ENCODE measurements at regions not wholly inside any gene's neighbourhood (a gene's known extent, or its start where the extent isn't known, plus 50 kb on each side); places are given as distances from the start of the nearest gene placed in this dataset.

DNA sequence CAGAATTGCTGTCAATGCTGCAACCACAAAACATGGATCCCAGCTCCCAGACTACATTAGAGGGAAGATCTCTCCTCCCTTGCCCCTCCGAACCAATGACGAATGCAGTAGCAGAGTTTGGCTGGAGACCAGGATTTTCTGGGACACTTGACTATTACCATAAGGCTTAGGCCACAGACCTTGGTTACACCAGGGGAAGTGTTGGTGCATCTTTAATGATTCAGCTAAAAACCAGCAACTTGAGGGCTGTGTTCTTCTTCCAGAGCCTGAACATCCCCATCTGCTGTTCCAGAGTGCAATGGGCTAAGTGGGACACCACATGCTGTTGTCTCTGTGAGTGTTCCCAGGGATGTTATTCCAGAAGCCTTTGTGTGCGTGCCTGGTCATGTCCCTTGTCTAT lies 528.2 kb downstream of the LMO7 start:
- TF ChIP-seq TAF1 (IDR thresholded peaks at IDR 0.05; ENCODE audit: borderline replicate concordance, low read depth, low read length) (no peak), POLR2AphosphoS5 (IDR thresholded peaks at IDR 0.05; ENCODE audit: low read depth, low read length) (no peak), POLR2A (IDR thresholded peaks at IDR 0.05; ENCODE audit: low read depth, low read length) (no peak)
